Uterus (tissue), 2 donors: ENCODE measurements at regions not wholly inside any gene's neighbourhood (a gene's known extent, or its start where the extent isn't known, plus 50 kb on each side); places are given as distances from the start of the nearest gene placed in this dataset.

ENCODE experiments used
- POLR2A ChIP-seq, 2 donors: fragments of 450-650 bp; IDR thresholded peaks; one replicate each; pipeline ENCODE4 v1.6.1; 2016; ENCODE audit warnings: antibody characterized with exemption in 2 of 2, mild to moderate bottlenecking in 1 of 2, moderate library complexity in 1 of 2
- TF ChIP-seq, protein P1 (sequence below), 4 experiments: fragments of 200-600 bp in 2 of 4; fragments of 450-650 bp in 2 of 4; sonication (generic) in 2 of 4; IDR thresholded peaks; one replicate each; pipeline ENCODE4 v1.5.1; 2016 to 2019; ENCODE audit warnings: antibody characterized with exemption in 4 of 4, mild to moderate bottlenecking in 2 of 4, moderate library complexity in 1 of 4

DNA sequence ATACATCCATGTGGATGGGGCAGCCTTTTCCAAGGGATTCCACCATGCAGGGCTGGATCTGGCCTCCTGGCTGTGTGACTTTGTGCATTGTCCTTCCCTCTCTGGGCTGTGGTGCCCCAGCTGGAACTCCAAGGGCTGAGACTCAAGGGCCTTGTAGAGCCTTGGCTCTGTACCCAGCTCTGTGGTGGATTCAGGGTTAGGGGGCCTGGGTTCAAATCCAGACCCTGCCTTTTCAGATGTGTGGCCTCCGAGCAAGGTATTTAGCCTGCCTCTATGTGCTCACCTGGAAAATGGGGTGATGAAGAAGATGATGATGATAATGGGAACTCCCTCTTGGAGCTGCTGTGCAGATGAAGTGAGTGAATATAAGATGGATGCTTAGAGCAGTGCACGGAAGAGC is 161.9 kb downstream of the WNT7A start:
- TF ChIP-seq, protein P1, sequence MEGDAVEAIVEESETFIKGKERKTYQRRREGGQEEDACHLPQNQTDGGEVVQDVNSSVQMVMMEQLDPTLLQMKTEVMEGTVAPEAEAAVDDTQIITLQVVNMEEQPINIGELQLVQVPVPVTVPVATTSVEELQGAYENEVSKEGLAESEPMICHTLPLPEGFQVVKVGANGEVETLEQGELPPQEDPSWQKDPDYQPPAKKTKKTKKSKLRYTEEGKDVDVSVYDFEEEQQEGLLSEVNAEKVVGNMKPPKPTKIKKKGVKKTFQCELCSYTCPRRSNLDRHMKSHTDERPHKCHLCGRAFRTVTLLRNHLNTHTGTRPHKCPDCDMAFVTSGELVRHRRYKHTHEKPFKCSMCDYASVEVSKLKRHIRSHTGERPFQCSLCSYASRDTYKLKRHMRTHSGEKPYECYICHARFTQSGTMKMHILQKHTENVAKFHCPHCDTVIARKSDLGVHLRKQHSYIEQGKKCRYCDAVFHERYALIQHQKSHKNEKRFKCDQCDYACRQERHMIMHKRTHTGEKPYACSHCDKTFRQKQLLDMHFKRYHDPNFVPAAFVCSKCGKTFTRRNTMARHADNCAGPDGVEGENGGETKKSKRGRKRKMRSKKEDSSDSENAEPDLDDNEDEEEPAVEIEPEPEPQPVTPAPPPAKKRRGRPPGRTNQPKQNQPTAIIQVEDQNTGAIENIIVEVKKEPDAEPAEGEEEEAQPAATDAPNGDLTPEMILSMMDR (IDR thresholded peaks at IDR 0.05) = no peak
- TF ChIP-seq POLR2A (IDR thresholded peaks at IDR 0.05) = no peak
